ENCODE measurements at regions not wholly inside any gene's neighbourhood (a gene's known extent, or its start where the extent isn't known, plus 50 kb on each side); places are given as distances from the start of the nearest gene placed in this dataset.

DNA sequence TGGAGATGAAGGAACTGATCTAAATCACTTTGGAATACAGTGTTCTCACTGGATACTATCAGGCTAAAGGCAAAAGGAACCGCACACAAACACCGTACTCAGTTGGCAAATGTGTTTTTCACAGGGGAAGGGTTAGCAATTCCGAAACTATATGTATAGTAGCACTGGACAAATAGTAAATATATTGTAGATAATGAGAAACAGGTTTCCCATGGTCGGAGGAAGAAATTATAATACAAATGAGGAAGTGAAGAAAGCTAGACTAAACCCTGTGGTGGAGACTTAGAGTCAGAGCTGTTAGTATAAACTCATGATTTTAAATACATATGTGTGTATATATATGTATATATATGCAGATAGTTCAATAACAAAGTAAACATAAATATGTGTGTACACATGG lies 414.1 kb upstream of the SALL1 start:
- no peak for TF ChIP-seq POLR2AphosphoS5 (IDR thresholded peaks at IDR 0.05)
- TF ChIP-seq, protein P1, sequence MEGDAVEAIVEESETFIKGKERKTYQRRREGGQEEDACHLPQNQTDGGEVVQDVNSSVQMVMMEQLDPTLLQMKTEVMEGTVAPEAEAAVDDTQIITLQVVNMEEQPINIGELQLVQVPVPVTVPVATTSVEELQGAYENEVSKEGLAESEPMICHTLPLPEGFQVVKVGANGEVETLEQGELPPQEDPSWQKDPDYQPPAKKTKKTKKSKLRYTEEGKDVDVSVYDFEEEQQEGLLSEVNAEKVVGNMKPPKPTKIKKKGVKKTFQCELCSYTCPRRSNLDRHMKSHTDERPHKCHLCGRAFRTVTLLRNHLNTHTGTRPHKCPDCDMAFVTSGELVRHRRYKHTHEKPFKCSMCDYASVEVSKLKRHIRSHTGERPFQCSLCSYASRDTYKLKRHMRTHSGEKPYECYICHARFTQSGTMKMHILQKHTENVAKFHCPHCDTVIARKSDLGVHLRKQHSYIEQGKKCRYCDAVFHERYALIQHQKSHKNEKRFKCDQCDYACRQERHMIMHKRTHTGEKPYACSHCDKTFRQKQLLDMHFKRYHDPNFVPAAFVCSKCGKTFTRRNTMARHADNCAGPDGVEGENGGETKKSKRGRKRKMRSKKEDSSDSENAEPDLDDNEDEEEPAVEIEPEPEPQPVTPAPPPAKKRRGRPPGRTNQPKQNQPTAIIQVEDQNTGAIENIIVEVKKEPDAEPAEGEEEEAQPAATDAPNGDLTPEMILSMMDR (IDR thresholded peaks at IDR 0.05) = no peak
- TF ChIP-seq POLR2A (IDR thresholded peaks at IDR 0.05) = no peak

Data from breast epithelium (tissue), 3 donors.